Vagina (tissue), 2 donors: ENCODE measurements at regions not wholly inside any gene's neighbourhood (a gene's known extent, or its start where the extent isn't known, plus 50 kb on each side); places are given as distances from the start of the nearest gene placed in this dataset.

Experiments
- POLR2A ChIP-seq, 2 donors: fragments of 450-650 bp; IDR thresholded peaks; one replicate each; pipeline ENCODE4 v1.6.1; 2017; ENCODE audit warnings: antibody characterized with exemption in 2 of 2, mild to moderate bottlenecking in 2 of 2, moderate library complexity in 2 of 2
- POLR2AphosphoS5 ChIP-seq, 2 donors: sonication (generic); formaldehyde crosslinking; IDR thresholded peaks; one replicate each; pipeline ENCODE4 v1.9.0; 2017; ENCODE audit warnings: antibody characterized with exemption in 2 of 2, mild to moderate bottlenecking in 2 of 2, low read depth in 1 of 2; ENCODE audit not compliant: insufficient read depth in 1 of 2
- TF ChIP-seq, protein P1 (sequence below), 3 experiments: fragments of 450-650 bp in 2 of 3; fragments of 200-600 bp in 1 of 3; sonication (generic) in 1 of 3; IDR thresholded peaks; one replicate each; pipeline ENCODE4 v1.5.1; 2017 to 2019; ENCODE audit warnings: antibody characterized with exemption in 3 of 3, mild to moderate bottlenecking in 2 of 3, moderate library complexity in 2 of 3

GRCh38 chr13:63942372-63942771 lies 2526.7 kb upstream of the PCDH20 start:
- TF ChIP-seq, protein P1, sequence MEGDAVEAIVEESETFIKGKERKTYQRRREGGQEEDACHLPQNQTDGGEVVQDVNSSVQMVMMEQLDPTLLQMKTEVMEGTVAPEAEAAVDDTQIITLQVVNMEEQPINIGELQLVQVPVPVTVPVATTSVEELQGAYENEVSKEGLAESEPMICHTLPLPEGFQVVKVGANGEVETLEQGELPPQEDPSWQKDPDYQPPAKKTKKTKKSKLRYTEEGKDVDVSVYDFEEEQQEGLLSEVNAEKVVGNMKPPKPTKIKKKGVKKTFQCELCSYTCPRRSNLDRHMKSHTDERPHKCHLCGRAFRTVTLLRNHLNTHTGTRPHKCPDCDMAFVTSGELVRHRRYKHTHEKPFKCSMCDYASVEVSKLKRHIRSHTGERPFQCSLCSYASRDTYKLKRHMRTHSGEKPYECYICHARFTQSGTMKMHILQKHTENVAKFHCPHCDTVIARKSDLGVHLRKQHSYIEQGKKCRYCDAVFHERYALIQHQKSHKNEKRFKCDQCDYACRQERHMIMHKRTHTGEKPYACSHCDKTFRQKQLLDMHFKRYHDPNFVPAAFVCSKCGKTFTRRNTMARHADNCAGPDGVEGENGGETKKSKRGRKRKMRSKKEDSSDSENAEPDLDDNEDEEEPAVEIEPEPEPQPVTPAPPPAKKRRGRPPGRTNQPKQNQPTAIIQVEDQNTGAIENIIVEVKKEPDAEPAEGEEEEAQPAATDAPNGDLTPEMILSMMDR (IDR thresholded peaks at IDR 0.05) = no peak
- no peak for TF ChIP-seq POLR2AphosphoS5 (IDR thresholded peaks at IDR 0.05; ENCODE audit: insufficient read depth in 1 of 2, low read depth in 1 of 2)
- TF ChIP-seq POLR2A (IDR thresholded peaks at IDR 0.05) = no peak
